Stimulated activated CD8-positive, alpha-beta memory T cell treated with anti-CD3 and anti-CD28 coated beads, Interleukin-4, amount 100 ng/mL, for 1 hour (primary cell): ENCODE measurements at regions not wholly inside any gene's neighbourhood (a gene's known extent, or its start where the extent isn't known, plus 50 kb on each side); places are given as distances from the start of the nearest gene placed in this dataset.

Source experiments
- DNase-seq, 2 donors: peaks; one replicate each; pipeline ENCODE4 v3.0.0-alpha.2; 2020; ENCODE audit warnings: low read depth in 2 of 2, low spot score in 1 of 2

GRCh38 chr2:241924069-241924908 lies 54.8 kb downstream of the RTP5 start:
- DNase-seq, result no peak

GRCh38 chr2:241924909-241925250 lies 55.4 kb downstream of the RTP5 start:
- no peak for DNase-seq

- no peak for DNase-seq
Measured at GRCh38 chr2:241925277-241925676, 55.7 kb downstream of the RTP5 start.

GRCh38 chr2:241925821-241926441 lies 56.4 kb downstream of the RTP5 start:
- no peak for DNase-seq

GRCh38 chr2:241926541-241927311 lies 57.2 kb downstream of the RTP5 start:
- DNase-seq, result no peak

DNA sequence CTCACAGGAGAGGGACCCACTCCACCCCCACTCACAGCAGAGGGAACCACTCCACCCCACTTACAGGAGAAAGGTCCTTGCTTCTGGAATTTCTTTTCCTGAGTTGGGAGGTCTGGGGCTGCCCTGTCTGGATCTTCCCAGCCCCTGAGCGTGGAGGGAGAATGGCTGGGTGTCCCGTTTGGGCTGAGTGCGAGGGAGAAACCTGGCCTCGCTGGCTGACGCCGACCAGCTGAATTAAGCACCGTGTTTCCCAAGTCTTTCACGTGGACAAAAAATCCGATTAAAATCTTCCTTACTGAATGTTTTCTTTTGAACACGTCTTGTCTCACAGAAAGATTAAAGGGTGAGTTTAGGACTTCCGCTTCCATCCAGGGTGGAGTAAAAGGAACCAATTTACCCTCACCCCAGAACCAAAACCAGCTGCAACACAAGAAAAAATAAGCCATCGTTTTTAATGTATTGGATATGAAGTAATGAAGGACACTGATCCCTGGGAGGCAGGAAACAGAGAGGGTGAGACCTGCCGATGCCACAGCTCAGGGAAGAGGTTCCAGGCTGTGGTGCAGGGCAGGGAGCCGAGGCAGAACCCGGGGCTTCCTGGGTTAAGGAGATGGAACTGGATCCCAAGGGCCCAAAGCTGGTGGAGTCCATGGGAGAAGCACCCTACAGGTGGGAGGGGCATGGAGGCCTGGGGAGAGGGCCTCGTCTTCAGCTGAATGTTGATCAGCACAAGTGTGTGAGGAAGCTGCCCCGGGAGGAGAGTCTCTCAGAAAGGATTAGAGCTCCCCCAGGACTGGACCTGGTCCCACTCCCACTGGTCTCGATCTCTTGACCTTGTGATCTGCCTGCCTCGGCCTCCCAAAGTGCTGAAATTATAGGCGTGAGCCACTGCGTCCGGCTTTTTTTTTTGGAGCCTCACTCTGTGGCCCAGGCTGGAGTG lies 60.3 kb downstream of the RTP5 start:
- no peak for DNase-seq

DNA sequence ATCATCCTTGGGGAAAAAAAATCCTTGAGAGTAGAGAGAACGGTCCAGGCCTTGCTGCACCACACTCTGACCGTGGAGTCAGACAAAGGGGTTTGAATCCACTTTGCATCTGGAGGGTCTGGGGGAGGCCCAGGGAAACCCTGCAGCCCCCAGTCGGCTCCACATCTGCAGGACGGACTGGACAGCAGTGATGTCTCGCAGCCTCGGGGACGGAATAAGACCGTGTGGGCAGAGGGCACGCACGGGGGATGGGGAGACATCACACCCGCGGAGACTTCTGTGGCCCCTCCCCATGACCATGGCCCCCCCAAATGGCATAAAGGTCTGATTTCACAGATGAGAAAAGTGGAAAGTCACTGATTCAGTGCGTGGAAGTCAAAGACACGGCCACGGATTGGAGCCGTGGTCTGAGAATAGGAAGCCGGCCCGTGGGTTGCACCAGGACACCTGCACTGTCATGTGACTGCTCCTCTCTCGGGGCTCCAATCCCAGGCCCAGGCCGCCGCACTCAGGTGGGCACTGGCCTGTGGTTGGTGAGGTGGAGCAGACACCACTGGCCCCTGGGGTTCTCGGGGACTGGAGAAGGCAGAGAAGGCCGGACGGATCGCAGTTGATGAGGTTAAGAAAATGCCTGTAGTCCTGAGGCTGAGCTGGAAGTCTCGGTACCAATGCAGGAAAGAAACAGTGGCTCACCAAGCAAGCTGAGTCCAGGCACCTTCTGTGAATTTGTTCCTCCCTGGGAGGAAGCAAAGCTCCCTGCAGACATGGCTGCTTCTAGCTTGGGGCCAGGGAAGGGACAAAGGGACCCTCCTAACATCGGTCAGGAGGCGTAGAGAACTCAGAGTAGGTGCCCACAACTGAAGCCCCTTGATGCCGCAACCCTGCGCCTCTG lies 61.8 kb downstream of the RTP5 start:
- DNase-seq, result no peak

DNA sequence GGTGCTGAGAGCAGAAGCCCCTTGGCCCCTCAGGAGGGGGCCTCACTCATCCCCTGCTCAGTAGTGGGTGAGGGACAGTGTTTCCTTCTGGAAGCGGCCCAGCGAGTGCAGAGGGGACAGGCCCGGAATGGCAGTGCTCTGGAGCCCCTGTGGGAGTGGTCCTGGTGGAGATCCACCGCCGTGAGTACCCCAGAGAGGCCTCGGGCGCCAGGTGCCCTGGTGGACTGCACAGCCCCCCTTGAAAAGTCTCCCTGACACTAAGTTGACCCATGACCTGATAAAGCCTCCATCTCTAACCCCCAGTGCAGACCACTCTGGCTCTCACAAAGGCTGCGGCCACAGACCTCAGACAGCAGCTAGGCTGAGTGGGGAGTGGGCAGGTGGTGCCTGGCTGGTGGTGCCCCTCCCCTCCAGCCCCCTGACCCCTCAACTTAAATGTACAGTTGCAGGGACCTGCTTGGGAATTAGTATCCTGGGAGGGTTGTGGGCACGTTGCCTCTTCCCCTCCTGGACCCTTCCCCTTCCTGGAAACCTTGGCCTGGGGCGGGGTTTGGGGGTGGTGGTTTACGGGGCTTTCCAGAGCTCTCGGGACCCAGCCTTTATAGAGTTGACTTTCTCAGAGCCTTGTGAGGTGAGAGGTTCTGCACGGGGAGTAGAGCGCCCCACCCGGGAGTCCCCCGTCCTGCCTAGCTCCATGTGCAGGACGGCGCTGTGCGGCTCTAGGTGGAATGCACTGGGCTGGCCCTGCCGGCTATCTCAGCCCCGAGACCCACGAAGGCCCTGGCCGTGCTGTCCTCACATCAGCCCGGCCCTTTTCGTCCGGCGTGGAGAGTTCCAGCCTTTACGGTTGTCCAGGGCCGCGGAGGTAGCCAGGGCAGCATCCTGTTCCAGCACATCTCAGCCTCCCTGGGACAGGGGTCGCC lies 62.7 kb downstream of the RTP5 start:
- DNase-seq, result no peak

GRCh38 chr2:241932899-241933178 lies 63.3 kb downstream of the RTP5 start:
- DNase-seq, result no peak

DNA sequence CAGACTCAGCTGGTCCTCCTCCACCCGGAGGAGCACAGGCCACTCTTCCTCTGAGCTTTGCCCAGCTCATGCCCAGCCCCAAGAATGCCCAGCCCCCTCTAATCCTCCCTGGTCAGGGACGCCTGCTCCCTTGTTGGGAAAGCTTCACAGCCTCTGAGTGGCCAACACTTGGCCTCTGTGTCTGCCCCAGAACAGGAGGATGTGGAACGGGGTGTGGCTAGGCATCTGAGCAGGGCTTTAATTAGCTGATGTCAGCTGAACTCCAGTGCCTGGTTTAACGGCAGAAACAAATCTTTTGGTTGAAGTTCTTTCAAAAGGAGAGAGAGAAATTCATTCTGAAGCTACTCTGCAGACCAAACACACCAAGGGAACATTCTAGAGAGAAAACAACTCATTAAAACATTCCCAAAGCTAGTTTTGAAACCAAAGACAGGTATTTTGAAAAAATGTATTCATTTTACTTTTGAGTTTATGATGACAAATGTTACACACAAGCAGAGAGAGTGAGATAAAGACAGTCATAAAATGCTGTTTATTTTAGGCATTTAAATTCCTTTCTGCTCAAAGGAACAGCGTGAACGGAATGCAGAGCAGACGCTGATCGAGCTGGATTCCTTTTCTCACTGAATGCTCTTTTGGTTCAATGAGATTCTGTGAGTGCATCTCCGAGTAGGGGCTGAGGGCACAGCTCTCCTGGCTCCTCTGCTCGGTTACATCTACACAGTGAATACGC lies 63.8 kb downstream of the RTP5 start:
- DNase-seq, result no peak

DNA sequence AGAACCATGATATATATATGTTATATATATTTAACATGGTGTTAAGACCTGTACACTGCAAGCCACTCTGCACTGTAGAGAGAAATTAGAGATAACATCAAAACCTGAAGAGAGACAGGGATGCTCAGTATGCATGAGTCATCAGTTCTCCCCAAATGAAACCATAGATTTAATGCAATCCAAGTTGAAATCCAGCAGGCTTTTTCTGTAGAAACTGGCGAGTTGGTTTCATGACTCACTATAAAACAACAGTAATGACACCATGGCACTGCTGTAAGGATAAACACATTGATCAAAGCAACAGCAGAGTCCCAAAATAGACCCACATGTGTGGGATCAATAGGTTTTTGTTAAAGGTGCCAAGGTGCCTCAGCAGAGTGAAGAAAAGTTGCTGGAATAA lies 65.8 kb downstream of the RTP5 start:
- DNase-seq, result no peak

DNA sequence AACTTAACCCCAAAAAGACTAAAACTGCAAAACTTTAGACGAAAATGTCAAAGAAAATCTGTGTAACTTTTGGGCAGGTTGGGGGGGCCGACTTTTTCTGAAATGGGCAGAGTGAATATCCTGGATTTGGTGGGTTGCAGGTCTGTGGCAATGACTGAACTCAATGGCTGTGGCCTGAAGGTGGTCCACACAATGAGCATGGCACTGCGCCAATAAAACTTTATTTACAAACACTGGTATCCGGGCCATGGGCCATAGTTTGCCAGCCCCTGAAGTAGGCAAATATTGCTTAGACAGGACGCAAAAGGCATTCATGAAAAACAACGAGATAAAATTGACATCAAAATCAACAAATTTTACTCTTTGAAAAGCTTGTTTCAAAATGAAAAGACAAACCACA lies 66.2 kb downstream of the RTP5 start:
- no peak for DNase-seq

GRCh38 chr2:241936457-241937133 lies 67.1 kb downstream of the RTP5 start:
- DNase-seq, result no peak

- DNase-seq, result no peak
Measured at GRCh38 chr2:241937297-241937696, 67.8 kb downstream of the RTP5 start.

DNA sequence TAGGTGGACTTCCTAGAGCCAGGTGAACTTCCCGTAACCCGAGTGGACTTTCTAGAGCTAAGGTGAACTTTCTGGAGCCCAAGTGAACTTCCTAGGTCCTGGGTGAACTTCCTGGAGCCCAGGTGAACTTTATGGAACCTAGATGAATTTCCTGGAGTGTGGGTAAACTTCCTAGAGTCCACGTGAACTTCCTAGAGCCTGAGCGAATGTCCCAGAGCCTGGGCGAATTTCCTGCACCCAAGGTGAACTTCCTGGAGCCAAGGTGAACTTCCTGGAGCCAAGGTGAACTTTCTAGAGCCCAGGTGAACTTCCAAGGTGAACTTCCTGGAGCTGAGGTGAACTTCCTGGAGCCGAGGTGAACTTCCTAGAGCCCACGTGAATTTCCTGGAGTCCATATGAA lies 70.0 kb downstream of the RTP5 start:
- DNase-seq, result no peak

DNA sequence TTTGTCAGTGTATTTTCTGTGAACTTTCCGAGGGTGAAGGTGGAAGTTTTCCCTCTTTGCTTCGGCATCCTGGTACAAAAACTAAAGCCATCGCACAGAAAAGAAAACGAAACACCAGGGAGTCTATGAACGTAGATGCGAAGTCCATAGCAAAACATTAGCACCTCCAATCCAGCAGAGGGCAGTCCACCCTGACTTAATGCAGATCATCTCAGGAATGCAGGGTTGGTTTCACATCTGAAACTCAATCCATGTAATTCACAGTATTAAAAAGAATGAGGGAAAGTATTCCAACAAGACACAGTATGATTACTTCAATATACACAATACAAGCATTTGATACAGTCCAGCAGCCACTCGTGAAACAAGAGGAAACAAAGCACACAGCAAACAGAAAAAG lies 70.8 kb downstream of the RTP5 start:
- DNase-seq, result no peak

- no peak for DNase-seq
Measured at GRCh38 chr2:241941691-241942301, 72.3 kb downstream of the RTP5 start.
